ENCODE measurements at regions not wholly inside any gene's neighbourhood (a gene's known extent, or its start where the extent isn't known, plus 50 kb on each side); places are given as distances from the start of the nearest gene placed in this dataset.

- no peak for TF ChIP-seq CTCF (IDR thresholded peaks at IDR 0.05; ENCODE audit: insufficient read depth, low read length)
- TF ChIP-seq GABPA (IDR thresholded peaks at IDR 0.05; ENCODE audit: low read depth), result no peak
- no peak for TF ChIP-seq POLR2AphosphoS5 (IDR thresholded peaks at IDR 0.05; ENCODE audit: low read depth)
- TF ChIP-seq SPI1 (IDR thresholded peaks at IDR 0.05; ENCODE audit: borderline replicate concordance, low read depth), result no peak
Measured at GRCh38 chr10:123303581-123304337, 149.6 kb downstream of the BUB3 start.
